ENCODE measurements at regions not wholly inside any gene's neighbourhood (a gene's known extent, or its start where the extent isn't known, plus 50 kb on each side); places are given as distances from the start of the nearest gene placed in this dataset.
"Not testable (repeated sequence)": the region's sequence is repeated elsewhere in the genome, so short reads cannot be mapped to it uniquely, and the experiment has no call there.

GRCh38 chr7:115603416-115603815, 427.1 kb downstream of the TFEC start:
- Histone ChIP-seq H3K9ac (replicated peaks; ENCODE audit: extremely low read depth, insufficient read depth, low read length) (no peak overlapping the region), H3K9me3 (replicated peaks; ENCODE audit: control insufficient read depth, insufficient read depth, low read length) (no peaks in the 10 kb centered on the region), H2AFZ (ENCODE audit: low read depth, low read length) (no peak overlapping the region), H3K9me1 (replicated peaks; ENCODE audit: control insufficient read depth, extremely low read depth, insufficient read depth, low read length) (no peaks in the 10 kb centered on the region), H3K4me3 (replicated peaks in 1 of 3; ENCODE audit: insufficient read depth in 1 of 3, low read depth in 1 of 3, low read length in 3 of 3) (no peak overlapping the region), H3K27me3 (ENCODE audit: control insufficient read depth in 2 of 2, insufficient read depth in 2 of 2, low read length in 2 of 2) (no peaks in the 10 kb centered on the region), H4K20me1 (replicated peaks; ENCODE audit: control insufficient read depth, extremely low read depth, insufficient read depth, low read length) (no peaks in the 10 kb centered on the region), H3K79me2 (ENCODE audit: control insufficient read depth, insufficient read depth, low read length) (no peaks in the 10 kb centered on the region), H3K4me2 (ENCODE audit: insufficient read depth, low read length) (no peak overlapping the region), H3K27ac (ENCODE audit: insufficient read depth, low read depth, low read length) (no peak overlapping the region), H3K4me1 (ENCODE audit: control insufficient read depth, extremely low read depth, insufficient read depth, low read length) (no peaks in the 10 kb centered on the region), H3K36me3 (ENCODE audit: control insufficient read depth in 2 of 2, extremely low read depth in 1 of 2, insufficient read depth in 2 of 2, low read length in 2 of 2) (no peaks in the 10 kb centered on the region)
- POLR2A ChIA-PET: no interaction called here
- CTCF ChIA-PET: no interaction called here
- dilution Hi-C loops (cut with MboI; ENCODE audit: extremely low pct_ligation_motif_present, low sequenced_read_pairs) (no loop called here), intact Hi-C loops (cut with micrococcal nuclease) (no loop called here)
- DNase-seq (ENCODE audit: low read depth, low spot score) (no peak), FAIRE-seq (peak; percentile 12)
- TF ChIP-seq EZH2 (IDR thresholded peaks at IDR 0.05; ENCODE audit: borderline replicate concordance, low read depth, low read length, severe bottlenecking) (no peak), FOS (IDR thresholded peaks at IDR 0.05; ENCODE audit: borderline replicate concordance, insufficient read depth, low read length) (no peak), POLR2AphosphoS5 (IDR thresholded peaks at IDR 0.05; ENCODE audit: insufficient read depth, low read depth, low read length) (no peak)
- no TSS peak for BruUV-seq (replicated peaks)

DNA sequence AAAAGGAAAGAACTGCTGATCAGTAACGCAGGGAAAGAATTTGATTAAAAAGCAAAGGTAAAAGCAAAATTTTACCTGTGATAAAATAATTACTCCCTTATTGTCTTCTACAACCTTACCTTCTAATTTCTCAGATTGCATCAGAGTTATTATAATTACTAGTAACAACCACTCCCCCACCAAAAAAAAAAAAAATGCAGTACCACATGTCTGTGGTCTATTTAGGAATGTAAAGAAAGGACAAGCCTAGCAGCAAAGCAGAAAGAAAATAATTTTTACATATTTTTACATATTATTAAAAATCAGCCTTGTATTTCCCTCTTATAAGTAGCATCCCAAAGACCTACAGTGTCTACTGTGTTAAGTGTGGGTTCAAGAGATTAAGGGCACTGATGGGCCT, 430.4 kb downstream of the TFEC start:
- ChIA-PET CTCF (interaction anchor here (1.0 kb wide), 1 partner anchor 9 kb away, joined by 4 read pairs; no protein-coding TSS in a partner anchor), POLR2A (no interaction called here)
- H3K9me3 ChIP-seq (replicated peaks; ENCODE audit: control insufficient read depth, insufficient read depth, low read length): no peaks in the 10 kb centered on the region
- DNase-seq (ENCODE audit: low read depth, low spot score) (no peak), FAIRE-seq (no peak)
- no peak overlapping the region for H3K9ac ChIP-seq (replicated peaks; ENCODE audit: extremely low read depth, insufficient read depth, low read length)
- BruUV-seq (replicated peaks): no TSS peak
- no peak overlapping the region for H3K4me2 ChIP-seq (ENCODE audit: insufficient read depth, low read length)
- H3K79me2 ChIP-seq (ENCODE audit: control insufficient read depth, insufficient read depth, low read length): no peaks in the 10 kb centered on the region
- no peak overlapping the region for H3K27ac ChIP-seq (ENCODE audit: insufficient read depth, low read depth, low read length)
- no peaks in the 10 kb centered on the region for H3K4me1 ChIP-seq (ENCODE audit: control insufficient read depth, extremely low read depth, insufficient read depth, low read length)
- H3K4me3 ChIP-seq (replicated peaks in 1 of 3; ENCODE audit: insufficient read depth in 1 of 3, low read depth in 1 of 3, low read length in 3 of 3): no peak overlapping the region
- H2AFZ ChIP-seq (ENCODE audit: low read depth, low read length): no peak overlapping the region
- dilution Hi-C loops (cut with MboI; ENCODE audit: extremely low pct_ligation_motif_present, low sequenced_read_pairs): no loop called here
- no peaks in the 10 kb centered on the region for H3K27me3 ChIP-seq (ENCODE audit: control insufficient read depth in 2 of 2, insufficient read depth in 2 of 2, low read length in 2 of 2)
- intact Hi-C loops (cut with micrococcal nuclease): no loop called here
- no peaks in the 10 kb centered on the region for H3K9me1 ChIP-seq (replicated peaks; ENCODE audit: control insufficient read depth, extremely low read depth, insufficient read depth, low read length)
- TF ChIP-seq GATA2 (IDR thresholded peaks at IDR 0.05; ENCODE audit: insufficient read depth, insufficient read length, low read depth, low read length): no peak
- TF ChIP-seq FOS (IDR thresholded peaks at IDR 0.05; ENCODE audit: borderline replicate concordance, insufficient read depth, low read length): no peak
- TF ChIP-seq MYC (IDR thresholded peaks at IDR 0.05; ENCODE audit: low read depth, low read length): no peak
- no peak for TF ChIP-seq POLR2AphosphoS5 (IDR thresholded peaks at IDR 0.05; ENCODE audit: insufficient read depth, low read depth, low read length)
- TF ChIP-seq EZH2 (IDR thresholded peaks at IDR 0.05; ENCODE audit: borderline replicate concordance, low read depth, low read length, severe bottlenecking): no peak
- TF ChIP-seq POLR2A (IDR thresholded peaks at IDR 0.05; ENCODE audit: low read depth, low read length): no peak
- TF ChIP-seq, protein P1, sequence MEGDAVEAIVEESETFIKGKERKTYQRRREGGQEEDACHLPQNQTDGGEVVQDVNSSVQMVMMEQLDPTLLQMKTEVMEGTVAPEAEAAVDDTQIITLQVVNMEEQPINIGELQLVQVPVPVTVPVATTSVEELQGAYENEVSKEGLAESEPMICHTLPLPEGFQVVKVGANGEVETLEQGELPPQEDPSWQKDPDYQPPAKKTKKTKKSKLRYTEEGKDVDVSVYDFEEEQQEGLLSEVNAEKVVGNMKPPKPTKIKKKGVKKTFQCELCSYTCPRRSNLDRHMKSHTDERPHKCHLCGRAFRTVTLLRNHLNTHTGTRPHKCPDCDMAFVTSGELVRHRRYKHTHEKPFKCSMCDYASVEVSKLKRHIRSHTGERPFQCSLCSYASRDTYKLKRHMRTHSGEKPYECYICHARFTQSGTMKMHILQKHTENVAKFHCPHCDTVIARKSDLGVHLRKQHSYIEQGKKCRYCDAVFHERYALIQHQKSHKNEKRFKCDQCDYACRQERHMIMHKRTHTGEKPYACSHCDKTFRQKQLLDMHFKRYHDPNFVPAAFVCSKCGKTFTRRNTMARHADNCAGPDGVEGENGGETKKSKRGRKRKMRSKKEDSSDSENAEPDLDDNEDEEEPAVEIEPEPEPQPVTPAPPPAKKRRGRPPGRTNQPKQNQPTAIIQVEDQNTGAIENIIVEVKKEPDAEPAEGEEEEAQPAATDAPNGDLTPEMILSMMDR (IDR thresholded peaks at IDR 0.05; ENCODE audit: extremely low read depth in 1 of 2, insufficient read depth in 1 of 2, low read depth in 1 of 2, low read length in 2 of 2): no peak
- no peak for TF ChIP-seq JUN (IDR thresholded peaks at IDR 0.05; ENCODE audit: borderline replicate concordance, insufficient read depth, insufficient read length, low read depth)
- no peak for TF ChIP-seq MAX (IDR thresholded peaks at IDR 0.05; ENCODE audit: insufficient read depth, insufficient read length)
- no peaks in the 10 kb centered on the region for H4K20me1 ChIP-seq (replicated peaks; ENCODE audit: control insufficient read depth, extremely low read depth, insufficient read depth, low read length)
- no peaks in the 10 kb centered on the region for H3K36me3 ChIP-seq (ENCODE audit: control insufficient read depth in 2 of 2, extremely low read depth in 1 of 2, insufficient read depth in 2 of 2, low read length in 2 of 2)

DNA sequence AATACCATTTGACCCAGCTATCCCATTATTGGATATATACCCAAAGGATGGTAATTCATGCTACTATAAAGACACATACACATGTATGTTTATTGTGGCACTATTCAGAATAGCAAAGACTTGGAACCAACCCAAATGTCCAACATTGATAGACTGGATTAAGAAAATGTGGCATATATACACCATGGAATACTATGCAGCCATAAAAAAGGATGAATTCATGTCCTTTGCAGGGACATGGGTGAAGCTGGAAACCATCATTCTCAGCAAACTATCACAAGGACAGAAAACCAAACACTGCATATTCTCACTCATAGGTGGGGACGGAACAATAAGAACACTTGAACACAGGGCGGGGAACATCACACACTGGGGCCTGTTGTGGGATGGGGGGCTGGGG, 431.4 kb downstream of the TFEC start:
- H3K9ac ChIP-seq (replicated peaks; ENCODE audit: extremely low read depth, insufficient read depth, low read length); BruUV-seq (replicated peaks); H3K4me3 ChIP-seq (replicated peaks in 1 of 3; ENCODE audit: insufficient read depth in 1 of 3, low read depth in 1 of 3, low read length in 3 of 3); H3K79me2 ChIP-seq (ENCODE audit: control insufficient read depth, insufficient read depth, low read length); H4K20me1 ChIP-seq (replicated peaks; ENCODE audit: control insufficient read depth, extremely low read depth, insufficient read depth, low read length); intact Hi-C loops (cut with micrococcal nuclease); H3K27me3 ChIP-seq (ENCODE audit: control insufficient read depth in 2 of 2, insufficient read depth in 2 of 2, low read length in 2 of 2); POLR2A ChIA-PET; H3K27ac ChIP-seq (ENCODE audit: insufficient read depth, low read depth, low read length); dilution Hi-C loops (cut with MboI; ENCODE audit: extremely low pct_ligation_motif_present, low sequenced_read_pairs); DNase-seq (ENCODE audit: low read depth, low spot score); H3K4me2 ChIP-seq (ENCODE audit: insufficient read depth, low read length); CTCF ChIA-PET; H3K4me1 ChIP-seq (ENCODE audit: control insufficient read depth, extremely low read depth, insufficient read depth, low read length); H3K9me1 ChIP-seq (replicated peaks; ENCODE audit: control insufficient read depth, extremely low read depth, insufficient read depth, low read length); H3K9me3 ChIP-seq (replicated peaks; ENCODE audit: control insufficient read depth, insufficient read depth, low read length); H2AFZ ChIP-seq (ENCODE audit: low read depth, low read length); H3K36me3 ChIP-seq (ENCODE audit: control insufficient read depth in 2 of 2, extremely low read depth in 1 of 2, insufficient read depth in 2 of 2, low read length in 2 of 2); FAIRE-seq: not testable (repeated sequence)

Measured in endothelial cell of umbilical vein (primary cell).